DND-41 (cell line): ENCODE measurements at regions not wholly inside any gene's neighbourhood (a gene's known extent, or its start where the extent isn't known, plus 50 kb on each side); places are given as distances from the start of the nearest gene placed in this dataset.

Source experiments
- CTCF ChIP-seq: IDR thresholded peaks from 2 replicates; pipeline ENCODE4 v1.5.1; 2012; ENCODE audit warnings: borderline replicate concordance, low read length, moderate library complexity, mild to moderate bottlenecking; ENCODE audit not compliant: poor library complexity, severe bottlenecking; ENCODE audit errors: extremely low read depth
- EZH2 ChIP-seq: IDR thresholded peaks from 3 replicates; pipeline ENCODE4 v1.6.1; 2012; ENCODE audit warnings: borderline replicate concordance, low read depth, mild to moderate bottlenecking, moderate library complexity, low read length, inconsistent platforms; ENCODE audit not compliant: severe bottlenecking

DNA sequence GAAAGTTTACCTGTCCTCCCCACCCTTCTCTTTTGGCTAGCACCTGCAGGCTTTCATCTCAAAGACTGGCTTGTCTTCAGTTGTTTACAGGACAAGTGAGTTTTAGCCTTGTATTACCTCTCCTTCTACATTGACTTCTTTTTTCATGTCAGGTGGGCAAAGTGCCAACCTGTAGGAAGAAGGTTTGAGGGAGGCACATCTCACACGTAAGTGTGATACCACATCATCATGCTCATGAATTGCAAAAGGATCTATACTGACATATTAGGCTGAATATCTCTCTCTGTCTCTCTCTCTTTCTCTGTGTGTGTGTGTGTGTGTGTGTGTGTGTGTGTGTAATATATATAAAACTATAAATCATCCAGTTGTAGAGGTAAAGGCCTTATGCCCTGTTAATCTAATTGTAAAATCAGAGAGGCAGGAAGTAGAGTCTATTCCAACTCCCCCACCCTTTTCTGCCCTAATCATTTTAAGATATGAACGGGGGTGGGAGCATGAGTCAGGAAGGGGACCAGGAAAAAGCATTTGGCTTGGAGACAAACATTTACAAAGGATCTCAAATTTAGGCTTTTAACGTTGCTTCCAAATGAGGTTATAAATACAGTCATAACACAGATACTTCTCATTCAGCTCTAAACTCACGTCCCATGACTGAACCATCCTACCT lies 107.0 kb upstream of the PFN2 start:
- TF ChIP-seq CTCF (no peak), EZH2 (no peak)
